ENCODE measurements at regions not wholly inside any gene's neighbourhood (a gene's known extent, or its start where the extent isn't known, plus 50 kb on each side); places are given as distances from the start of the nearest gene placed in this dataset.
A peak's percentile ranks its signal among the peaks of the same experiment; 100 is the strongest.

- DNase-seq (ENCODE audit: low spot score) = no peak
These were observed 395.6 kb upstream of the PBX1 start for GRCh38 chr1:164163289-164163849.

GRCh38 chr1:164165466-164165865 lies 393.5 kb upstream of the PBX1 start:
- DNase-seq (ENCODE audit: low spot score) = no peak

- DNase-seq (ENCODE audit: low spot score) = peak; percentile 27
These were observed 392.5 kb upstream of the PBX1 start for GRCh38 chr1:164166454-164166853.

- no peak for DNase-seq (ENCODE audit: low spot score)
These were observed 381.9 kb upstream of the PBX1 start for GRCh38 chr1:164177118-164177517.

GRCh38 chr1:164180824-164181223 lies 378.2 kb upstream of the PBX1 start:
- no peak for DNase-seq (ENCODE audit: low spot score)

GRCh38 chr1:164183854-164184635 lies 374.9 kb upstream of the PBX1 start:
- DNase-seq (ENCODE audit: low spot score) = no peak

GRCh38 chr1:164186881-164187280 lies 372.1 kb upstream of the PBX1 start:
- DNase-seq (ENCODE audit: low spot score) = no peak

GRCh38 chr1:164188497-164188896 lies 370.5 kb upstream of the PBX1 start:
- no peak for DNase-seq (ENCODE audit: low spot score)

GRCh38 chr1:164191191-164191590 lies 367.8 kb upstream of the PBX1 start:
- no peak for DNase-seq (ENCODE audit: low spot score)

- DNase-seq (ENCODE audit: low spot score) = no peak
These were observed 348.7 kb upstream of the PBX1 start for GRCh38 chr1:164210211-164210739.

- DNase-seq (ENCODE audit: low spot score) = no peak
These were observed 335.6 kb upstream of the PBX1 start for GRCh38 chr1:164223378-164223777.

GRCh38 chr1:164225011-164225410 lies 334.0 kb upstream of the PBX1 start:
- no peak for DNase-seq (ENCODE audit: low spot score)

- no peak for DNase-seq (ENCODE audit: low spot score)
These were observed 332.0 kb upstream of the PBX1 start for GRCh38 chr1:164226977-164227376.

GRCh38 chr1:164228928-164229327 lies 330.1 kb upstream of the PBX1 start:
- DNase-seq (ENCODE audit: low spot score) = no peak

- DNase-seq (ENCODE audit: low spot score) = no peak
These were observed 325.8 kb upstream of the PBX1 start for GRCh38 chr1:164233149-164233548.

GRCh38 chr1:164240081-164240480 lies 318.9 kb upstream of the PBX1 start:
- DNase-seq (ENCODE audit: low spot score) = peak; percentile 10

- DNase-seq (ENCODE audit: low spot score) = no peak
These were observed 308.6 kb upstream of the PBX1 start for GRCh38 chr1:164250365-164250764.

- DNase-seq (ENCODE audit: low spot score) = no peak
These were observed 302.5 kb upstream of the PBX1 start for GRCh38 chr1:164256456-164256855.

GRCh38 chr1:164261691-164262240 lies 297.2 kb upstream of the PBX1 start:
- peak; percentile 1 for DNase-seq (ENCODE audit: low spot score)

GRCh38 chr1:164263540-164263939 lies 295.4 kb upstream of the PBX1 start:
- no peak for DNase-seq (ENCODE audit: low spot score)

- no peak for DNase-seq (ENCODE audit: low spot score)
These were observed 293.8 kb upstream of the PBX1 start for GRCh38 chr1:164265232-164265631.

GRCh38 chr1:164272156-164272555 lies 286.8 kb upstream of the PBX1 start:
- DNase-seq (ENCODE audit: low spot score) = no peak

GRCh38 chr1:164296172-164296571 lies 262.8 kb upstream of the PBX1 start:
- DNase-seq (ENCODE audit: low spot score) = no peak

All from SW480 (cell line).